Dedifferentiated amniotic fluid mesenchymal stem cell (primary cell): ENCODE measurements at regions not wholly inside any gene's neighbourhood (a gene's known extent, or its start where the extent isn't known, plus 50 kb on each side); places are given as distances from the start of the nearest gene placed in this dataset.
A peak's percentile ranks its signal among the peaks of the same experiment; 100 is the strongest.
"Not testable (repeated sequence)": the region's sequence is repeated elsewhere in the genome, so short reads cannot be mapped to it uniquely, and the experiment has no call there.

Experiments
- DNase-seq: peaks from one replicate; pipeline ENCODE4 v3.0.0-alpha.2; 2016; ENCODE audit errors: extremely low spot score

DNA sequence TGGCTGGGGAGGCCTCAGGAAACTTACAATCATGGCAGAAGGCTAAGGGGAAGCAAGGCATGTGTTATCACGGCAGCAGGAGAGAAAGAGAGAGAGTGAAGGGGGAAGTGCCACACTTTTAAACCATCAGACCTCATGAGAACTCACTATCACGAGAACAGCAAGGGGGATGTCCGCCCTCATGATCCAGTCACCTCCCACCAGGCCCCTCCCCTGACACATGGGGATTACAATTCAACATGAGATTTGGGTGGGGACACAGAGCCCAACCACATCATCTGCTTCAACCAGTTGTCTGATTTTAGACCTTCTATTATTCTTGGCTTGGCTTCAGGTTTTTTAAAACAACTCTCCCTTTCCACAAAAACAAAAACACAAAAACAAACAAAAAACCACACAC lies 93.7 kb upstream of the BASP1 start:
- not testable (repeated sequence) for DNase-seq

GRCh38 chr5:17127743-17128231 lies 89.6 kb upstream of the BASP1 start:
- DNase-seq, result peak; percentile 83

DNA sequence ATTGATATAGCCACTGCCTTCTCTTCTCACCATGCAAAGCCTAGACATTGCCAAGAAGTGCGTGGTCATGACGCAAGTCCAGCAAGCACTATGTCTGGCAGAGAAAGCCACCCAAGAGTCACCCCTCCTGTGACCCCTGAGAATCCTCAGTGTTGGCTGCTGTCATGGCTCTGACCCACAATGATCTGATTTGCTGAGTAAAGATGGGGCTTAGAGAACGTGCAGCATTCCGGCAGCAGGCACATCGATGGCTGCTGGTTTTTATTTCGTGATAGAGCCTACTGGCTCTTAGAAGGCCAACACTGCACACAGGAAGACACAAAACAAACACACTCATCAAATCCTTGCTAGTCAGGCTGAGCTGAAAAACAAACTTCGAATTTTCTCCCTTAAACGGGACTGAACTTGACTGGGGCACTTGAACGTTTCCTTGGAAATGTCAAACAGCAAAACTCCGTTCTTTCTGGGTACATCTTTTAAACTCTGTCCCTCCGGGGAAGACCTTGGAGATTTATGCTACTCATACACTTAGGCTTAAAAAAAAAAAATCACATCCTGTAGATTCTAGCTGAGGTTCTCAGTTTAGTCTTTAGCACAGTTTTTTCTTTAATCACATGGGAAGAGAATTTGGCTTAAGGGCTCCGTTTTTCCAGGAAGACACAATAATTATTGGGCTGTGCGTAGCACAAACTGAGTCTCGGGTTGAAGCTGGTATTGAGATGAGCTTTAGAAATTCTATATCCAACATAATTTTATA lies 88.2 kb upstream of the BASP1 start:
- no peak for DNase-seq

- DNase-seq, result not testable (repeated sequence)
Measured at GRCh38 chr5:17130302-17130701, 87.1 kb upstream of the BASP1 start.

DNA sequence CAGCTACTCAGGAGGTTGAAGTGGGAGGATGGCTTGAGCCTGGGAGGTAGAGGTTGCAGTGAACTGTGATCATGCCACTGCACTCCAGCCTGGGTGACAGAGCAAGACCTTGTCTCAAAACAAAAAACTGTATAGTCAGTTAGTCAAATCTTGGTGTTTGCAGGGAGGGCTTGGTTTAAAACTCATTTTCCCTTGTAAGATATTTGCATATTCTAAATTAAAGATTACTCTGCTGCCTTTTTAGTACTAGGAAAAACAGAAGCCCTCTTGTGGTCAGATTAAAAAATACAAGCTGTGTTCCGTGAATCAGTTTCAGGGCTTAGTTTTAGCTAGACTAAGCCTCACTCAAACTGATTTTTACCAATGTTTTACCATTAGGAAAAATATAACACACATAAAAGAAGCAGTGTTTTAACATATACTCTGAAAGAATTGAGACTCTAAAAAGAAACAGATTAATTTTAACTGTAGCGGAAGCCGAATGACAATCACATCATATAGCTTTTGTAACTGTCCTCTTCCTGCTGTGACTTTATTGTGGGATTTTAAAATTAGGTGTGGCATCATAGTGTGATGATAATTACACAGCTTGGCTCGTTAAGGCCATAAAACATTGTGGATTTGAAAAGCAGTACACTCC lies 84.9 kb upstream of the BASP1 start:
- DNase-seq, result peak; percentile 57

- DNase-seq, result no peak
Measured at GRCh38 chr5:17135050-17135449, 82.4 kb upstream of the BASP1 start.

- DNase-seq, result no peak
Measured at GRCh38 chr5:17143335-17143734, 74.1 kb upstream of the BASP1 start.

DNA sequence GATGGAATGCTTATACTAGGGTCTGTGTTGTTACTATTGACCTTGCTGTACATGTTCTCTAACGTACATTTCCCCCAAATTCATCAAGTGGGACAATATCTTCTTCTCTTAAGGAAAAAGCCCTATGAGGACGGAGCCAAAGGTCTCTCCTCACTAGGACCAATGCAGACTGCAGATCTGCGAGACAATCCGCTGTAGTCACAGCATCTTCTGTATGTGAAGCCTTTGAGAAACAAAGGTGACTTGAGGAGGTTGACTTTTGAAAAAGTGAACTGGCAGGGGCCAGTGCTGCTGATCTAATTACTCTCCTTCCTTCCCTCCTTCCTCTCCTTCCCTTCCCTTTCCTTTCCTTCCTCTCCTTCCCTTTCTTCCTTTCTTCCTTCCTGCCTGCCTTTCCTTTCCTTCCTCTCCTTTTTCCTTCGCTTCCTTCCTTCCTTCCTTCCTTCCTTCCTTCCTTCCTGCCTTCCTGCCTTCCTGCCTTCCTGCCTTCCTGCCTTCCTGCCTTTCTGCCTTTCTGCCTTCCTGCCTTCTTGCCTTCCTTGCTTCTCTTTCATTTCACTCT lies 71.1 kb upstream of the BASP1 start:
- DNase-seq, result no peak

DNA sequence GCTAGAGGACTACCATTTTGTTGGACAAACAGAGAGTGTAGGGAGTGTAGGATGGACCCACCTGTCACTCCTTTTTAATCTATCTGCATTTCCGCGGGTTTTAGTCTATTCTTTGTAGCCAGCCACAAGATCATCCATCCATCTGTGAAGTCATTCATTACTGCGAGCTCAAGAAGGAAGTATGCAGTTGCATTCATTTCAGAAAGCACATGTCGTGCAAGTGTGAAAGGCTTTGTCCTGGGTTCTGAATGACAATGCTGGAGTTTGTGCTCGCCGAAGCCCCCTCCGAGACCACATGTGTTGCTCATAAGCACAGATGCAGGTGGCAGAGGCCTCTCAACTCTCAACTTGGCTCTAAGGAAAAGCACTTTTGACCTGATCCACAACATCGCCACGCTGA lies 70.3 kb upstream of the BASP1 start:
- no peak for DNase-seq

DNA sequence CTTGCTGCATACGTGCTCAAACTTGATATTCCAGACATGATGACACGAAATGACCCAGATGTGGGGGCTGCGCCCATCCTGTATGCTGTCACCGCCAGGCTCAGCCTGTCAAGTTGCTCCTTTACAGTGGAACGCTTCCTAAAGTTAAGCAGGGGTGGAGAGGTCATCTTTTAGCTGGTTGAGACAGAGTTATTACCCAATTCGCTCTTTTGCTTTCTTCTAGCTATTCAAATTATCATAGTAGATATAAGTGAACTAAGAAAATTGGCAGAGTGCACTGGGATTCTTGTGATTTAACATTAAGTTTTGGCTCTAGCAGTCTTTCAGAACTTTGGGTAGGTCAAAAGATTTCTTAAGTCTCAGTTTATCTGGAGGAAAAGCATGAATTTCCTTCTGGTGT lies 69.8 kb upstream of the BASP1 start:
- DNase-seq, result no peak

GRCh38 chr5:17148481-17148880 lies 69.0 kb upstream of the BASP1 start:
- no peak for DNase-seq

DNA sequence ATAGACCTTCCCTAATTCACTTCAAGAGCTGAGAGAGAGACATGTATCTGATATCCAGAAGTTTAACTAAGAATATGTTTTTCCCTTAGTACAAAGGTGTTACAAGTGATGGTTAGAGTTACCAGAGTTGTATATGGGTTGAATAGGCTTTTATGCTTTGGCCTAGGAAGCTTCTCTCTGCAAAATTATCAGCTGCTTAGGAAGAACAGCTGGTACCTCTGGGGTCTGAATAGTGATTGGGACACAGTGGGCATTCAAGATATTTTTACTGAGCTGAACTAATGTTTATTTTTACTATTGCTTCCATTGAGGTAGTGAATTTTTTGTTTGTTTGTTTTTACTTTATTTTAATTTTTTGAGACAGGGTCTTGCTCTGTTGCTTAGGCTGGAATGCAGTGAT lies 67.6 kb upstream of the BASP1 start:
- DNase-seq, result no peak

GRCh38 chr5:17150531-17150930 lies 66.9 kb upstream of the BASP1 start:
- DNase-seq, result no peak

DNA sequence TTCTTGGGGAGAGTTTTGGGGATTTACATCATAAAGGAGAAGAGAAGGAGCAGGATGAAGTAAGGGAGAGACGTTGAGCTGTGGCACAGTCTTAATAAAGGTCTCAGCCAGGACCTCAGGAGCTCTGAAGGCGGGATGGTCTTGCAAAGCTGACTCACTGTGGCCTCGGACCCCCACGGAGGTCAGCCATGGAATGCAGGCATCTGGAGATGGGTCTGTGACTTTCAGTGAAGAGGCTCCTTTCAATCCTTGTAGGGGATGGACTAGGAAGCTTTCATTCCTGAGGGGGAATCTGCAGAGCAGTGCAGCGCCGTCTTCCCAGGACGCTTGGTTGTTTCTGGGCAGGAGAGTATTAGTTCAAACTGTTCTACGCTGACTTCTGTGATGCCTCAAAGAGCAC lies 65.7 kb upstream of the BASP1 start:
- no peak for DNase-seq

DNA sequence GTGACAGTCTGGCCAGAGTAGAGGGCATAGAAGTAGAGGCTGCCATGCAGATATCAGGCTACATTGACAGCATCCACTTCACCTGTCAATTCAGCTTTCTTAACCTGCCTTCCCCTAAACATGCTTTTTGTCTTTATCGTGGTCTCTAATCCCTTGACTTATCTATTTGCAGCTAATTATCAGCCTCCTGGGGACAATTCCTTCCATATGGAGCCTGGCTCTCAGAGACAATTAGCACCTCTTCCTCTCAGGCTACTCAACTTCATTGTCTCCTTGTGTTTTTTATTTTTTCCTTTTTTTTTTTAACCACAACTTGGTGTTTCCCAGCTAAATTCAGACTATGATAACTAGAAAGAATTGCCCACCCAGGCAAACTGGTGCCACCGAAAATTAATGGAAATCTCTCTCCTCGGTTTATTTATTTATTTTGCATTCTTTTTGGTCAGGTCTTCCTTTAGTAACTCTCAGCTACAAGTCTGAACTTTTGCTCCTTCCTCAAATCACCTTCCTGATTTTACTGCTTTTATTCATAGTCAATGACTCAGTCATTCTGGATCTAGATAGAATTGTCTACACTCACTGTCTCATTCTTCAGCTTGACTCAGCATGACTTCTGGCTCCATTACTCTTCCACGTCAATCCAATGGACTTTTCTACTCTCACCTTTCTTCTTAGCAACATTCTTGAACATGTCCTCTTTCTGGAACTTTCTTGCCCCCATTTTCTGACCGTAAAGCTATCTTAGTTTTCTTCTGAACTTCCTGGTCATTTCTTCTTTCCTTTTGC lies 63.0 kb upstream of the BASP1 start:
- no peak for DNase-seq

- DNase-seq, result no peak
Measured at GRCh38 chr5:17156463-17156862, 61.0 kb upstream of the BASP1 start.

DNA sequence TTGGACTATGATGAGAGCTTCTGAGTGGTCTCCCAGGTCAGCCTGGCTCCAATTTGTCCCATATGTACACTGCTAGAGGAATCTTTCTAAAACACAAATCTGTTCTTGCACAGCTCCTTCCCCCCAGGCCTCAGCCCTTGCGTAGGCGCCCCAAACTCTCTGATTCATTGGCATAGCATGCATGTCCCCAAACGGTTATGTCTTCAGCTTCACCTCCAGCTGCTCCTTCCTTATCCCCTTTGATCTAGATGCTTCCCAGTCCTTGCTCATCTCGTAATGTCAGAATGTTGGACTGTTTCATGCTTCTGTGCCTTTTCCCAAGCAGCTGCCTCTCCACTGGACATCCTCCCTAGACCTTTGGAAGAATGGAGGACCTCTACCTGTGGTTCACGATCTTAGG lies 60.1 kb upstream of the BASP1 start:
- DNase-seq, result no peak

GRCh38 chr5:17157916-17158529 lies 59.4 kb upstream of the BASP1 start:
- peak; percentile 87 for DNase-seq

DNA sequence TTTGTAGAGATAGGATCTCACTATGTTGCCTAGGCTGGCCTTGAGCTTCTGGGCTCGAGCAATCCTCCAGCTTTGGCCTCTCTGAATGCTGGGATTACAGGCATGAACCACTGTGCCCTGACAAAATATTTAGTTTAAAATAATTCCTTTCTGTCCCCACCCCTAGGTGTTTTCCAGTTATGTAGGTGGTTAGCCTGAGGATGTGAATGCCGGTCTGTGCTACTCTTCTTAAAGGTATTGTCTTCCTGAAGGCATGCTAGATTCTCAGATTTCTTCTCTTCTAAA lies 56.7 kb upstream of the BASP1 start:
- no peak for DNase-seq

GRCh38 chr5:17161662-17162061 lies 55.8 kb upstream of the BASP1 start:
- DNase-seq, result no peak

DNA sequence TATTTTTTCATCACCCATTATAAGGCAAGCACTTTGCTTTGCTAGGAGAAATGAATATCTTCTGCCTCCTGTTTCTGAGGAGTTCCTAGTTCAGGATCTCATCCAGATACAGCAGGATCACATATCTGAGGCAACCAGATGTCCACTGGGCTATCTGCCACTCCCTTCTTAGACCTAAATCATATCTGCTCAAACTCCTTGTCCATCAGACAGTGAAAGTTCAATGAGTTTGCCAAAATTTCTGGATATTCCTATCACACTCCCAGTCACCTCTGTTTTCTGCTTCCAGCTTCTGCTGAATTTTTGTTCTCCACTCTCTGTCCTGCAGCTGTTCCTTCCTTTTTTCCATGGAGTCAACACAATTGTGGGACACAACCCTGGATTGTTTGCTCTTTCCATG lies 54.2 kb upstream of the BASP1 start:
- no peak for DNase-seq
